ENCODE measurements at regions not wholly inside any gene's neighbourhood (a gene's known extent, or its start where the extent isn't known, plus 50 kb on each side); places are given as distances from the start of the nearest gene placed in this dataset.

DNA sequence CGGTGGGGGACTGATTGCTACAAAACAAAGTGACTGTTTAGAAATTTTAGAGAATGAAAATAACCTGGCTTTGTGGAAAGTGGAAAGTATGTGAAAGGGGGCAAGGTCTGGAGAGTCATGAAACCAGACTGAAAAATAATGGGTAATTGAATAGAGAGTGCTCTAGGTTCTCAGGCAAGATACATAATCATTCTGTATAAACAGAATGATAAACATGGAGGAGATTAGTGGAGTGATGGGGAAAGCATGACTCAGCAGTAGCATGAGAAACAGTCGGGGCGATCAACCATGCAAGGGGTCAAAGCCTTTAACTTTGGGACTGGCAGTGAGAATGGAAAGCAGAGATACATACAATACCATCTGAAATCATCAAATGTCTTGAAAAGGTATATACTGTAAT, 332.5 kb downstream of the CCER1 start:
- TF ChIP-seq, protein P1, sequence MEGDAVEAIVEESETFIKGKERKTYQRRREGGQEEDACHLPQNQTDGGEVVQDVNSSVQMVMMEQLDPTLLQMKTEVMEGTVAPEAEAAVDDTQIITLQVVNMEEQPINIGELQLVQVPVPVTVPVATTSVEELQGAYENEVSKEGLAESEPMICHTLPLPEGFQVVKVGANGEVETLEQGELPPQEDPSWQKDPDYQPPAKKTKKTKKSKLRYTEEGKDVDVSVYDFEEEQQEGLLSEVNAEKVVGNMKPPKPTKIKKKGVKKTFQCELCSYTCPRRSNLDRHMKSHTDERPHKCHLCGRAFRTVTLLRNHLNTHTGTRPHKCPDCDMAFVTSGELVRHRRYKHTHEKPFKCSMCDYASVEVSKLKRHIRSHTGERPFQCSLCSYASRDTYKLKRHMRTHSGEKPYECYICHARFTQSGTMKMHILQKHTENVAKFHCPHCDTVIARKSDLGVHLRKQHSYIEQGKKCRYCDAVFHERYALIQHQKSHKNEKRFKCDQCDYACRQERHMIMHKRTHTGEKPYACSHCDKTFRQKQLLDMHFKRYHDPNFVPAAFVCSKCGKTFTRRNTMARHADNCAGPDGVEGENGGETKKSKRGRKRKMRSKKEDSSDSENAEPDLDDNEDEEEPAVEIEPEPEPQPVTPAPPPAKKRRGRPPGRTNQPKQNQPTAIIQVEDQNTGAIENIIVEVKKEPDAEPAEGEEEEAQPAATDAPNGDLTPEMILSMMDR (IDR thresholded peaks at IDR 0.05; ENCODE audit: low read length): no peak
- no peak for TF ChIP-seq EZH2 (optimal IDR thresholded peaks at IDR 0.05; ENCODE audit: low read depth, low read length)
- TF ChIP-seq EZH2phosphoT487 (IDR thresholded peaks at IDR 0.05; ENCODE audit: low read length): no peak
